Neural cell (in vitro differentiated cells): ENCODE measurements at regions not wholly inside any gene's neighbourhood (a gene's known extent, or its start where the extent isn't known, plus 50 kb on each side); places are given as distances from the start of the nearest gene placed in this dataset.

Experiments
- H2AFZ ChIP-seq: fragments of 200-600, 300-800 bp; sonication (generic), shearing (Covaris generic); 2 replicates; pipeline ENCODE4 v1.6.0; 2014; ENCODE audit warnings: low read depth, mild to moderate bottlenecking, antibody characterized with exemption, low read length, moderate library complexity
- H3F3A ChIP-seq: fragments of 200-600 bp; shearing (Covaris generic); 2 replicates; pipeline ENCODE4 v1.6.1; 2016; ENCODE audit warnings: mild to moderate bottlenecking, moderate library complexity, mixed read lengths, antibody characterized with exemption, low read length; ENCODE audit not compliant: insufficient read depth, poor library complexity, severe bottlenecking
- H3K27ac ChIP-seq: fragments of 200-600, 300-800 bp; sonication (generic), shearing (Covaris generic); 2 replicates; pipeline ENCODE4 v1.5.1; 2014; ENCODE audit warnings: mild to moderate bottlenecking, low read length, moderate library complexity
- H3K27me3 ChIP-seq: fragments of 300-800, 200-600 bp; sonication (generic), shearing (Covaris generic); 2 replicates; pipeline ENCODE4 v1.6.0; 2014; ENCODE audit warnings: mild to moderate bottlenecking, low read depth, low read length, moderate library complexity; ENCODE audit not compliant: insufficient read depth
- H3K36me3 ChIP-seq: fragments of 300-800, 200-600 bp; sonication (generic), shearing (Covaris generic); 2 replicates; pipeline ENCODE4 v1.5.1; 2014; ENCODE audit warnings: mild to moderate bottlenecking, antibody characterized with exemption, low read length, moderate library complexity; ENCODE audit not compliant: insufficient read depth
- H3K4me2 ChIP-seq: fragments of 300-800, 200-600 bp; sonication (generic), shearing (Covaris generic); 2 replicates; pipeline ENCODE4 v1.6.0; 2014; ENCODE audit warnings: mild to moderate bottlenecking, low read length
- H3K4me3 ChIP-seq: fragments of 300-800, 200-600 bp; sonication (generic), shearing (Covaris generic); 2 replicates; pipeline ENCODE4 v1.5.1; 2014; ENCODE audit warnings: mild to moderate bottlenecking, low read length, moderate library complexity
- H3K79me2 ChIP-seq: fragments of 200-600 bp; shearing (Covaris generic); replicated peaks from 2 replicates; pipeline ENCODE4 v1.6.0; 2014; ENCODE audit warnings: mild to moderate bottlenecking, low read length, moderate library complexity; ENCODE audit not compliant: insufficient read depth
- H3K9ac ChIP-seq: fragments of 300-800, 200-600 bp; sonication (generic), shearing (Covaris generic); 2 replicates; pipeline ENCODE4 v1.6.1; 2016; ENCODE audit warnings: mild to moderate bottlenecking, low read length, mixed read lengths
- H3K9me2 ChIP-seq: fragments of 200-600 bp; shearing (Covaris generic); 2 replicates; pipeline ENCODE4 v1.6.1; 2016; ENCODE audit warnings: mild to moderate bottlenecking, low read length, mixed read lengths; ENCODE audit not compliant: insufficient read depth
- H3K9me3 ChIP-seq: fragments of 200-600, 300-800 bp; sonication (generic), shearing (Covaris generic); 2 replicates; pipeline ENCODE4 v1.6.1; 2016; ENCODE audit warnings: mild to moderate bottlenecking, mixed run types, low read length, moderate library complexity, mixed read lengths
- H4K20me1 ChIP-seq: fragments of 200-600 bp; shearing (Covaris generic); 2 replicates; pipeline ENCODE4 v1.6.1; 2016; ENCODE audit warnings: mild to moderate bottlenecking, mixed run types; ENCODE audit not compliant: insufficient read depth
- CTCF ChIP-seq: fragments of 450-650 bp; IDR thresholded peaks from 2 replicates; pipeline ENCODE4 v1.5.1; 2014; ENCODE audit warnings: antibody characterized with exemption, mild to moderate bottlenecking, moderate library complexity; ENCODE audit not compliant: poor library complexity, severe bottlenecking
- EP300 ChIP-seq: fragments of 450-650 bp; conservative IDR thresholded peaks from 2 replicates; pipeline ENCODE4 v1.6.1; 2014; ENCODE audit warnings: antibody characterized with exemption, mild to moderate bottlenecking, moderate library complexity; ENCODE audit not compliant: poor library complexity, severe bottlenecking
- EZH2 ChIP-seq: fragments of 200-600, 300-800 bp; shearing (Covaris generic), sonication (generic); IDR thresholded peaks from 2 replicates; pipeline ENCODE4 v1.6.1; 2014; ENCODE audit warnings: antibody characterized with exemption, low read length, borderline replicate concordance, mild to moderate bottlenecking; ENCODE audit not compliant: insufficient read depth, poor library complexity, severe bottlenecking
- MXI1 ChIP-seq: fragments of 450-650 bp; conservative IDR thresholded peaks from 2 replicates; pipeline ENCODE4 v1.6.1; 2014; ENCODE audit warnings: antibody characterized with exemption, mild to moderate bottlenecking; ENCODE audit not compliant: poor library complexity, severe bottlenecking
- POLR2AphosphoS5 ChIP-seq: IDR thresholded peaks from 2 replicates; pipeline ENCODE4 v1.6.1; 2012
- RAD21 ChIP-seq: fragments of 450-650 bp; conservative IDR thresholded peaks from 2 replicates; pipeline ENCODE4 v1.6.1; 2014; ENCODE audit warnings: antibody characterized with exemption, mild to moderate bottlenecking, moderate library complexity
- REST ChIP-seq: IDR thresholded peaks from 2 replicates; pipeline ENCODE4 v1.6.1; 2012; ENCODE audit warnings: borderline replicate concordance
- SMC3 ChIP-seq: fragments of 450-650 bp; conservative IDR thresholded peaks from 2 replicates; pipeline ENCODE4 v1.6.1; 2014; ENCODE audit warnings: antibody characterized with exemption, mild to moderate bottlenecking, moderate library complexity; ENCODE audit not compliant: poor library complexity
- TAF1 ChIP-seq: IDR thresholded peaks from 2 replicates; pipeline ENCODE4 v1.6.1; 2012; ENCODE audit warnings: low read depth

- Histone ChIP-seq H3K27me3 (no peaks in the 10 kb centered on the region), H3K9me3 (no peaks in the 10 kb centered on the region), H3F3A (no peaks in the 10 kb centered on the region), H3K4me3 (no peak overlapping the region), H3K79me2 (no peaks in the 10 kb centered on the region), H2AFZ (no peak overlapping the region), H3K4me2 (no peak overlapping the region), H3K27ac (no peak overlapping the region), H3K9ac (no peak overlapping the region), H3K36me3 (no peaks in the 10 kb centered on the region), H3K9me2 (no peaks in the 10 kb centered on the region), H4K20me1 (no peaks in the 10 kb centered on the region)
- no peak for TF ChIP-seq MXI1
- TF ChIP-seq RAD21 = no peak
- TF ChIP-seq EP300 = no peak
- TF ChIP-seq POLR2AphosphoS5 = no peak
Measured at GRCh38 chr15:96176831-96177230, 153.7 kb upstream of the NR2F2 start.

DNA sequence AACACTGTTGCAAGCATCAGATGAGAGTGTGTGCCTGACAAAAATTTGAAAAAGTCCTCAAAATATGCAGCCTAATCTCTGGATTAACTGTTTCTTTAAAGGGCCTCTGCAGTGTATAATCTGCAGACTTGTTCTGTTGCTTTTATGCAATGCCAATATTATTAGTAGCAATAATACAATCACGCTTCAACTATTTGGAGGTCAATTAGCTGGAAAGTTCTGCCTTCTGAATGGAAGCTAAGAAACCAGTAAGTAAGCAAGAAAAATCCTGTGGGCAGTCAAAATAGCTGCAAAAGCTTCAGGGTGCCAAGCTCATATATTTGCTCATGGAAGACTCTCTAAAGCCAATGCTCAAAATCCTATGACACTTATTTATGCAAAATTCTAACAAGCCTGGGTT is 153.2 kb upstream of the NR2F2 start:
- H3K27me3 ChIP-seq = no peaks in the 10 kb centered on the region
- TF ChIP-seq EZH2 (no peak), MXI1 (no peak), POLR2AphosphoS5 (no peak), CTCF (no peak), SMC3 (no peak), EP300 (no peak), REST (no peak), TAF1 (no peak), RAD21 (no peak)
- H2AFZ ChIP-seq = no peak overlapping the region
- H3F3A ChIP-seq = no peaks in the 10 kb centered on the region
- H3K79me2 ChIP-seq = no peaks in the 10 kb centered on the region
- no peaks in the 10 kb centered on the region for H3K36me3 ChIP-seq
- no peaks in the 10 kb centered on the region for H4K20me1 ChIP-seq
- no peak overlapping the region for H3K4me2 ChIP-seq
- no peaks in the 10 kb centered on the region for H3K9me3 ChIP-seq
- no peak overlapping the region for H3K27ac ChIP-seq
- H3K9me2 ChIP-seq = no peaks in the 10 kb centered on the region
- no peak overlapping the region for H3K9ac ChIP-seq
- no peak overlapping the region for H3K4me3 ChIP-seq
